ENCODE measurements at regions not wholly inside any gene's neighbourhood (a gene's known extent, or its start where the extent isn't known, plus 50 kb on each side); places are given as distances from the start of the nearest gene placed in this dataset.

GRCh38 chr3:78140866-78141265 is 1101.0 kb downstream of the ROBO2 start:
- TF ChIP-seq, protein P1, sequence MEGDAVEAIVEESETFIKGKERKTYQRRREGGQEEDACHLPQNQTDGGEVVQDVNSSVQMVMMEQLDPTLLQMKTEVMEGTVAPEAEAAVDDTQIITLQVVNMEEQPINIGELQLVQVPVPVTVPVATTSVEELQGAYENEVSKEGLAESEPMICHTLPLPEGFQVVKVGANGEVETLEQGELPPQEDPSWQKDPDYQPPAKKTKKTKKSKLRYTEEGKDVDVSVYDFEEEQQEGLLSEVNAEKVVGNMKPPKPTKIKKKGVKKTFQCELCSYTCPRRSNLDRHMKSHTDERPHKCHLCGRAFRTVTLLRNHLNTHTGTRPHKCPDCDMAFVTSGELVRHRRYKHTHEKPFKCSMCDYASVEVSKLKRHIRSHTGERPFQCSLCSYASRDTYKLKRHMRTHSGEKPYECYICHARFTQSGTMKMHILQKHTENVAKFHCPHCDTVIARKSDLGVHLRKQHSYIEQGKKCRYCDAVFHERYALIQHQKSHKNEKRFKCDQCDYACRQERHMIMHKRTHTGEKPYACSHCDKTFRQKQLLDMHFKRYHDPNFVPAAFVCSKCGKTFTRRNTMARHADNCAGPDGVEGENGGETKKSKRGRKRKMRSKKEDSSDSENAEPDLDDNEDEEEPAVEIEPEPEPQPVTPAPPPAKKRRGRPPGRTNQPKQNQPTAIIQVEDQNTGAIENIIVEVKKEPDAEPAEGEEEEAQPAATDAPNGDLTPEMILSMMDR (IDR thresholded peaks at IDR 0.05), result no peak
- no peak for TF ChIP-seq POLR2A (IDR thresholded peaks at IDR 0.05)
